ENCODE measurements at regions not wholly inside any gene's neighbourhood (a gene's known extent, or its start where the extent isn't known, plus 50 kb on each side); places are given as distances from the start of the nearest gene placed in this dataset.
A peak's percentile ranks its signal among the peaks of the same experiment; 100 is the strongest.
"Not testable (repeated sequence)": the region's sequence is repeated elsewhere in the genome, so short reads cannot be mapped to it uniquely, and the experiment has no call there.

GRCh38 chr4:4021161-4021560 is 205.6 kb downstream of the OTOP1 start:
- H3K36me3 Mint-ChIP-seq; H3K9me3 Mint-ChIP-seq; H3K4me3 Mint-ChIP-seq; H3K4me1 Mint-ChIP-seq (ENCODE audit: unreplicated experiment); H3K27ac Mint-ChIP-seq; DNase-seq (ENCODE audit: extremely low spot score, unreplicated experiment): not testable (repeated sequence)
- peaks cover 28% of the 10 kb centered on the region for H3K27me3 Mint-ChIP-seq

GRCh38 chr4:4026708-4027107 is 200.0 kb downstream of the OTOP1 start:
- not testable (repeated sequence) for H3K9me3 Mint-ChIP-seq; H3K27ac Mint-ChIP-seq; H3K27me3 Mint-ChIP-seq; H3K36me3 Mint-ChIP-seq; DNase-seq (ENCODE audit: extremely low spot score, unreplicated experiment); H3K4me1 Mint-ChIP-seq (ENCODE audit: unreplicated experiment); H3K4me3 Mint-ChIP-seq

DNA sequence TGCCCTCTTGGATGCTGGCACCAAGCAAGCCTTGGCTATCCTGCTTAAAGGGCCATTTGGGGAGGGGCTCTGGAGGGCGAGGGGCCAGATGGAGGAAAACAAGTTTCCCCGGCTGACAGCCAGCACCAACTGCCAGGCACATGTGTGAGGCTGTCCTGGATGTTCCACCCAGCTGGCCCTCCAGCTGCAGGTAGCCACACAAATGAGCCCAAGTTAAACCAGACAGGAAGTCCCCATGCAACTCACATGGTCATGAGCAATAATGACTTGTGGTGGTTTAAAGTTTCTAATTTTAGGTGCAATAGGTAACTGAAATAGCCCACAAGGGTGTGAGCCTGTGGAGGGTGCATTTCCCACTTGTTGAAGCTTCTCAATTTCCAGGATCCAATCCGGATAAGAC is 198.0 kb downstream of the OTOP1 start:
- not testable (repeated sequence) for DNase-seq (ENCODE audit: extremely low spot score, unreplicated experiment); H3K9me3 Mint-ChIP-seq; H3K27me3 Mint-ChIP-seq; H3K4me3 Mint-ChIP-seq; H3K27ac Mint-ChIP-seq; H3K36me3 Mint-ChIP-seq; H3K4me1 Mint-ChIP-seq (ENCODE audit: unreplicated experiment)

DNA sequence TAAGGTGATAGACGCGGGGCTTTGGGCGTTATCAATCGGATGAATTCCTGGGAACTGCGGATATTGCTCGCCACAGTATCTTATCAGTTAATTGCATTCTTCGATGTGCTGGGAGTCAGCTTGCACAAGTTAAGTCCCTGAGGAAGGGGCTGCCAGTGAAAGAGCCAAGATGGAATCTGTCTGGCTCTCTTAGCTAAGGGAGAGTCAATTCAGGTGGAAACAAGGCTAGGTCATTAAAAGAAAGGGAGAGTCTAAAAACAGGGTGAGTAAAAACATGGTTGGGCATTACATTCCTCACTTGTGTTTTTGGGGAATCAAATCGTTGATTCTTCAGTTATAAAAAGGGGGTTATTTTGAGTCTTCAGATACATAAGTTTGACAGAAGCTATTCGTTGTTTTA is 196.2 kb downstream of the OTOP1 start:
- peaks cover 11% of the 10 kb centered on the region for H3K4me1 Mint-ChIP-seq (ENCODE audit: unreplicated experiment)
- H3K36me3 Mint-ChIP-seq; DNase-seq (ENCODE audit: extremely low spot score, unreplicated experiment): not testable (repeated sequence)

GRCh38 chr4:4031446-4032135 is 195.1 kb downstream of the OTOP1 start:
- not testable (repeated sequence) for DNase-seq (ENCODE audit: extremely low spot score, unreplicated experiment); H3K27ac Mint-ChIP-seq; H3K4me3 Mint-ChIP-seq; H3K27me3 Mint-ChIP-seq; H3K9me3 Mint-ChIP-seq; H3K36me3 Mint-ChIP-seq
- H3K4me1 Mint-ChIP-seq (ENCODE audit: unreplicated experiment), result peaks cover 12% of the 10 kb centered on the region

More for the DNA sequence above, 196.2 kb downstream of the OTOP1 start:
- not testable (repeated sequence) for H3K9me3 Mint-ChIP-seq, H3K27me3 Mint-ChIP-seq, H3K4me3 Mint-ChIP-seq, H3K27ac Mint-ChIP-seq

GRCh38 chr4:4032364-4032763 is 194.4 kb downstream of the OTOP1 start:
- H3K9me3 Mint-ChIP-seq; H3K27ac Mint-ChIP-seq; H3K27me3 Mint-ChIP-seq; H3K36me3 Mint-ChIP-seq; H3K4me3 Mint-ChIP-seq; DNase-seq (ENCODE audit: extremely low spot score, unreplicated experiment): not testable (repeated sequence)
- peaks cover 12% of the 10 kb centered on the region for H3K4me1 Mint-ChIP-seq (ENCODE audit: unreplicated experiment)

GRCh38 chr4:4032801-4033605 is 193.7 kb downstream of the OTOP1 start:
- H3K36me3 Mint-ChIP-seq; H3K27me3 Mint-ChIP-seq; H3K27ac Mint-ChIP-seq; DNase-seq (ENCODE audit: extremely low spot score, unreplicated experiment); H3K9me3 Mint-ChIP-seq: not testable (repeated sequence)
- Mint-ChIP-seq H3K4me3 (peak overlapping the region; percentile 35), H3K4me1 (ENCODE audit: unreplicated experiment) (peaks cover 12% of the 10 kb centered on the region)

DNA sequence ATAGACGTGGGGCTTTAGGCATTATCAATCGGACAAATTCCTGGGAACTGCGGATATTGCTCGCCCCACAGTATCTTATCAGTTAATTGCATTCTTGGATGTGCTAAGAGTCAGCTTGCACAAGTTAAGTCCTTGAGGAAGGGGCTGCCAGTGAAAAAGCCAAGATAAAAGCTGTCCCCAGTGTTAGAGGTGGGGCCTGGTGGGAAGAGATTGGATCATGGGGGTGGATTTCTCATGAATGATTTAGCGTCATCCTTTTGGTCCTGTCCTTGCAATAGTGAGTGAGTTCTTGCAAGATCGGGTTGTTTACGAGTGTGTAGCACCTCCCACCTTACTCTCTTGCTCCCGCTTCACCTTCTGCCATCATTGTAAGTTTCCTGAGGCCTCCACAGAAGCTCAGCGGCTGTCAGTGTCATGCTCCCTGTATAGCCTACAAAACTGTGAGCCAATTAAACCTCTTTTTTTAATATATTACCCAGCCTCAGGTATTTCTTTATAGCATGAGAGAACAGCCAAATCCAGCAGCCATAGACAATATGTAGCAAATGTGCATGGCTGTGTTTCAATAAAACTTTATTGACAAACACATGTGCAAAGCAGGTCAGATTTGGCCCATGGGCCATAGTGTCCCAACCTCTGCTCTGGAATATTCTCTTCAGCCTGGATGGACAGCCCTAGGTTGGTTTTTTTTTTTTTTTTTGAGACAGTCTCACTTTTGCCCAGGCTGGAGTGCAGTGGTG is 189.2 kb downstream of the OTOP1 start:
- DNase-seq (ENCODE audit: extremely low spot score, unreplicated experiment); H3K9me3 Mint-ChIP-seq; H3K4me3 Mint-ChIP-seq; H3K27ac Mint-ChIP-seq; H3K27me3 Mint-ChIP-seq; H3K36me3 Mint-ChIP-seq: not testable (repeated sequence)
- H3K4me1 Mint-ChIP-seq (ENCODE audit: unreplicated experiment), result peaks cover 12% of the 10 kb centered on the region

- H3K9me3 Mint-ChIP-seq; DNase-seq (ENCODE audit: extremely low spot score, unreplicated experiment); H3K4me3 Mint-ChIP-seq; H3K36me3 Mint-ChIP-seq; H3K4me1 Mint-ChIP-seq (ENCODE audit: unreplicated experiment): not testable (repeated sequence)
- Mint-ChIP-seq H3K27me3 (peaks cover 59% of the 10 kb centered on the region), H3K27ac (peak overlapping the region; percentile 12)
Observed at GRCh38 chr4:4045823-4046222, 180.9 kb downstream of the OTOP1 start.

- H3K27ac Mint-ChIP-seq, H3K4me3 Mint-ChIP-seq: not testable (repeated sequence)
Observed at GRCh38 chr4:4046686-4047085, 180.0 kb downstream of the OTOP1 start.

DNA sequence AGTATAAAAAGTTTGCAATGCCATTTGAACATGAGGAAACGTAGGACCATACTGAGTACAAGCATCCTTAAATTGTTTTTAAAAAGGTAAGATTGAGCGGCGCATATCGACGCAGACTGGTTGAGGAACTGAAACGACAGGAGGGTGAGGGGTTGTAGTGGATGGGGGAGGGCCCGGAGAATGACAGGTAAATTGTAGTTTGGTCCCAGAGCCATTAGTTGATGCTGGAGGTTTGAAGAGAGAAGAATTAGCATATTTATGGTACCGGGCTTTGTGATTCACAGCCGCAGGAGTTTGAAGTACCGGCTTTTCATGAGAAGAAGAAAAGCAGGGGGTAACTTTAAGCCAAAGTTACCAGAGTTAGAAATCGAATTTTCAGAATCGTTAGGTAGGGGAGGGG is 179.5 kb downstream of the OTOP1 start:
- Mint-ChIP-seq H3K4me3 (peak overlapping the region; percentile 26), H3K27me3 (peaks cover 59% of the 10 kb centered on the region)
- not testable (repeated sequence) for DNase-seq (ENCODE audit: extremely low spot score, unreplicated experiment); H3K9me3 Mint-ChIP-seq; H3K4me1 Mint-ChIP-seq (ENCODE audit: unreplicated experiment); H3K36me3 Mint-ChIP-seq; H3K27ac Mint-ChIP-seq

More at GRCh38 chr4:4046686-4047085, 180.0 kb downstream of the OTOP1 start:
- H3K27me3 Mint-ChIP-seq, result peaks cover 59% of the 10 kb centered on the region
- H3K9me3 Mint-ChIP-seq; H3K36me3 Mint-ChIP-seq; DNase-seq (ENCODE audit: extremely low spot score, unreplicated experiment); H3K4me1 Mint-ChIP-seq (ENCODE audit: unreplicated experiment): not testable (repeated sequence)

GRCh38 chr4:4048227-4048626 is 178.5 kb downstream of the OTOP1 start:
- H3K9me3 Mint-ChIP-seq; H3K36me3 Mint-ChIP-seq; H3K4me3 Mint-ChIP-seq; H3K4me1 Mint-ChIP-seq (ENCODE audit: unreplicated experiment); H3K27ac Mint-ChIP-seq; DNase-seq (ENCODE audit: extremely low spot score, unreplicated experiment): not testable (repeated sequence)
- H3K27me3 Mint-ChIP-seq, result peaks cover 61% of the 10 kb centered on the region

GRCh38 chr4:4050781-4051180 is 175.9 kb downstream of the OTOP1 start:
- H3K27me3 Mint-ChIP-seq, result peaks cover 42% of the 10 kb centered on the region
- not testable (repeated sequence) for H3K9me3 Mint-ChIP-seq; H3K4me1 Mint-ChIP-seq (ENCODE audit: unreplicated experiment); H3K27ac Mint-ChIP-seq; H3K4me3 Mint-ChIP-seq; H3K36me3 Mint-ChIP-seq; DNase-seq (ENCODE audit: extremely low spot score, unreplicated experiment)

GRCh38 chr4:4052933-4053332 is 173.8 kb downstream of the OTOP1 start:
- not testable (repeated sequence) for DNase-seq (ENCODE audit: extremely low spot score, unreplicated experiment); H3K36me3 Mint-ChIP-seq; H3K4me1 Mint-ChIP-seq (ENCODE audit: unreplicated experiment); H3K4me3 Mint-ChIP-seq; H3K9me3 Mint-ChIP-seq; H3K27ac Mint-ChIP-seq
- H3K27me3 Mint-ChIP-seq, result peaks cover 23% of the 10 kb centered on the region
